Urinary bladder (tissue), 3 donors: ENCODE measurements at regions not wholly inside any gene's neighbourhood (a gene's known extent, or its start where the extent isn't known, plus 50 kb on each side); places are given as distances from the start of the nearest gene placed in this dataset.

Source experiments
- DNase-seq: peaks from one replicate; pipeline ENCODE4 v3.0.0-alpha.2; 2015; ENCODE audit errors: extremely low spot score
- H3K27ac ChIP-seq: one replicate; pipeline ENCODE4 v1.5.1; 2013; ENCODE audit warnings: low read depth, mild to moderate bottlenecking, moderate library complexity
- H3K36me3 ChIP-seq: one replicate; pipeline ENCODE4 v1.6.1; 2013; ENCODE audit warnings: mild to moderate bottlenecking, moderate library complexity; ENCODE audit not compliant: insufficient read depth
- H3K4me1 ChIP-seq: one replicate; pipeline ENCODE4 v1.6.1; 2013; ENCODE audit warnings: mild to moderate bottlenecking, moderate library complexity; ENCODE audit not compliant: insufficient read depth
- H3K4me3 ChIP-seq: one replicate; pipeline ENCODE4 v1.5.1; 2013; ENCODE audit warnings: low read depth, low read length
- WGBS: extraction: QIAGEN DNeasy Blood & Tissue Kit; methylation state at CpG from one replicate; pipeline ENCODE4 v1.1.7; 2013; 5-methylcytosine and 5-hydroxymethylcytosine counted together
- donor health status: healthy with polysubstance abuse.
- donor health status: healthy.

- Histone ChIP-seq H3K27ac (no peak overlapping the region), H3K4me3 (no peak overlapping the region), H3K4me1 (no peaks in the 10 kb centered on the region), H3K36me3 (no peaks in the 10 kb centered on the region)
- 33% methylated on average over 2 of the region's 2 CpGs for WGBS
- DNase-seq = no peak
Measured at GRCh38 chr15:97096303-97096835, 765.9 kb downstream of the NR2F2 start.

GRCh38 chr15:97099040-97099439 lies 768.5 kb downstream of the NR2F2 start:
- WGBS = 96% methylated on average over 1 of the region's 1 CpG
- no peaks in the 10 kb centered on the region for H3K36me3 ChIP-seq
- H3K27ac ChIP-seq = no peak overlapping the region
- DNase-seq = no peak
- no peak overlapping the region for H3K4me3 ChIP-seq
- no peaks in the 10 kb centered on the region for H3K4me1 ChIP-seq

DNA sequence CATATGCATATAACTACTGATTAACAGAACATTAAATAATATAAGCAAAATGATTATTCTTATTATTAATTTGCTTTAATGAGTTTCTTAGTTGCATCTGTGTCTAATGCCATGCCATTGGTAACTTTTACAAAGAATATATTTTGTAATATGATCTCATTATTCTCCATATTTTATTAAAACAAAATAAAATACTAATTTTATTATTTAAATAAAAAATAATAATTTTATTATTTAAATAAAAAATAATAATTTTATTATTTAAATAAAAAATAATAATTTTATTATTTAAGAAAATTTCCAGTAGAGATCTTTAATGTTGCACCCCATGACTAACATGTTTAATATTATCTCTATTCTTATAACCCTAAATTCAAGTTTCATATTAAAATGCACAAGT lies 771.1 kb downstream of the NR2F2 start:
- no peak for DNase-seq
- Histone ChIP-seq H3K4me1 (no peaks in the 10 kb centered on the region), H3K36me3 (no peaks in the 10 kb centered on the region), H3K27ac (no peak overlapping the region), H3K4me3 (no peak overlapping the region)

- no peak for DNase-seq
- Histone ChIP-seq H3K4me3 (no peak overlapping the region), H3K36me3 (no peaks in the 10 kb centered on the region), H3K4me1 (no peaks in the 10 kb centered on the region), H3K27ac (no peak overlapping the region)
- WGBS = 72% methylated on average over 9 of the region's 9 CpGs
Measured at GRCh38 chr15:97114900-97115760, 784.6 kb downstream of the NR2F2 start.

DNA sequence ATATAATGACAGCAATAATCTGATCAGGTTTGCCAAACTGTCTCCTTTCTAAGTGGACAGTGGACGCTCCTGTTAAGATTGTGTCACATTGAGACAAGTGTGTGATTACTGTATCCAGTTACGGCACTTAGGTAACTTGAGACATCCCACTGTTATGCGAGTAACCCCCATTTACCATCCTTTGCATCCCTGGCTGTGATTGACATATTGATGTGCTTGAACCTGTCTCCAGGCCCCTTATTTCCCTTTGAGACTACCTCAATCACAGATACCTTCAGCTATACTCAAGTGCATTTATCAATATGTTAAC lies 785.2 kb downstream of the NR2F2 start:
- no peak overlapping the region for H3K27ac ChIP-seq
- no peaks in the 10 kb centered on the region for H3K4me1 ChIP-seq
- H3K36me3 ChIP-seq = no peaks in the 10 kb centered on the region
- 92% methylated on average over 3 of the region's 3 CpGs for WGBS
- DNase-seq = no peak
- no peak overlapping the region for H3K4me3 ChIP-seq

DNA sequence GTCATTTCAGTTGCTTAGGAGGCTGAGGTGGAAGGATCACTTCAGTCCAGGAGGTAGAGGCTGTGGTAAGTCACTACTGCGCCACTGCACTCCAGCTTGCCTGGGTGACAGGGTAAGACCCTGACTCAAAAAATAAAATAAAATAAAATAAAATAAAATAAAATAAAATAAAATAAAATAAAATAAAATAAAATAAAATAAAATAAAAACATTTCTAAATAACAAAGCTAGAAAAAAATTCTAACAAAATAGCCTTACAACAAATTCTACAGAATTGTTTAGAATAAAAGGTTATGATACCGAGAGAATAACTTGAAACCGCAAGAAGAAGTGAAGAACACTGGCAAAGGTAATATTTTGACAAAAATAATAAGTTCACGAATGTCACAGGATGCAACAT lies 794.3 kb downstream of the NR2F2 start:
- Histone ChIP-seq H3K27ac (no peak overlapping the region), H3K4me1 (no peaks in the 10 kb centered on the region), H3K36me3 (no peaks in the 10 kb centered on the region), H3K4me3 (no peak overlapping the region)
- 96% methylated on average over 4 of the region's 4 CpGs for WGBS
- no peak for DNase-seq

- Histone ChIP-seq H3K36me3 (no peaks in the 10 kb centered on the region), H3K4me3 (no peak overlapping the region)
Measured at GRCh38 chr15:97126553-97127233, 796.2 kb downstream of the NR2F2 start.

GRCh38 chr15:97129674-97130073 lies 799.2 kb downstream of the NR2F2 start:
- H3K4me3 ChIP-seq = no peak overlapping the region
- no peak overlapping the region for H3K27ac ChIP-seq
- no peaks in the 10 kb centered on the region for H3K36me3 ChIP-seq
- DNase-seq = no peak
- WGBS = 81% methylated on average over 4 of the region's 4 CpGs
- H3K4me1 ChIP-seq = no peaks in the 10 kb centered on the region

More at GRCh38 chr15:97126553-97127233, 796.2 kb downstream of the NR2F2 start:
- DNase-seq = no peak
- H3K4me1 ChIP-seq = no peaks in the 10 kb centered on the region
- 66% methylated on average over 4 of the region's 4 CpGs for WGBS
- no peak overlapping the region for H3K27ac ChIP-seq

- H3K36me3 ChIP-seq = peaks cover 1% of the 10 kb centered on the region
Measured at GRCh38 chr15:97140216-97140615, 809.7 kb downstream of the NR2F2 start.

GRCh38 chr15:97141360-97141759 lies 810.9 kb downstream of the NR2F2 start:
- Histone ChIP-seq H3K27ac (no peak overlapping the region), H3K4me3 (no peak overlapping the region), H3K36me3 (peaks cover 1% of the 10 kb centered on the region), H3K4me1 (no peaks in the 10 kb centered on the region)
- no peak for DNase-seq
- 98% methylated on average over 1 of the region's 1 CpG for WGBS

More at GRCh38 chr15:97140216-97140615, 809.7 kb downstream of the NR2F2 start:
- H3K4me1 ChIP-seq = no peaks in the 10 kb centered on the region
- no peak overlapping the region for H3K27ac ChIP-seq
- no peak for DNase-seq
- no peak overlapping the region for H3K4me3 ChIP-seq
- WGBS = 61% methylated on average over 4 of the region's 4 CpGs

DNA sequence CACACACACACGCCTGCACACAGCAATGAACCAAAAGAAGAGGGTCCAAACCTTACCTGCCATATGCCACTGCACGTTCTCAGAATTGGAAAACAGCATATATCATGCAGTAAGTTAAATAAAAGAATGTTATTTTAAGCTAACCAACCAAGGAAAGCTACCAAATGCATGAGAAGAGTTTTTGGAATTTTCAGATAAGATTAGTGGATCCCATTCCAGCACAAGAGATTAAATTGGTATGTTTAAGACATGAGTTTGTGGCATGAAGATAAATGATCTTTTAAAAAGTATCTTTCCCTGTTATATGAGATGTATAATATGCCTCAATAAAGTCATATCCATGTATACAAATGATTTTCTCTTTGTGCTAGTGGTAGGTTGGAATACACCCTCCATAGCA lies 811.4 kb downstream of the NR2F2 start:
- Histone ChIP-seq H3K4me3 (no peak overlapping the region), H3K36me3 (peaks cover 1% of the 10 kb centered on the region), H3K27ac (no peak overlapping the region), H3K4me1 (no peaks in the 10 kb centered on the region)
- 39% methylated on average over 2 of the region's 2 CpGs for WGBS
- no peak for DNase-seq

DNA sequence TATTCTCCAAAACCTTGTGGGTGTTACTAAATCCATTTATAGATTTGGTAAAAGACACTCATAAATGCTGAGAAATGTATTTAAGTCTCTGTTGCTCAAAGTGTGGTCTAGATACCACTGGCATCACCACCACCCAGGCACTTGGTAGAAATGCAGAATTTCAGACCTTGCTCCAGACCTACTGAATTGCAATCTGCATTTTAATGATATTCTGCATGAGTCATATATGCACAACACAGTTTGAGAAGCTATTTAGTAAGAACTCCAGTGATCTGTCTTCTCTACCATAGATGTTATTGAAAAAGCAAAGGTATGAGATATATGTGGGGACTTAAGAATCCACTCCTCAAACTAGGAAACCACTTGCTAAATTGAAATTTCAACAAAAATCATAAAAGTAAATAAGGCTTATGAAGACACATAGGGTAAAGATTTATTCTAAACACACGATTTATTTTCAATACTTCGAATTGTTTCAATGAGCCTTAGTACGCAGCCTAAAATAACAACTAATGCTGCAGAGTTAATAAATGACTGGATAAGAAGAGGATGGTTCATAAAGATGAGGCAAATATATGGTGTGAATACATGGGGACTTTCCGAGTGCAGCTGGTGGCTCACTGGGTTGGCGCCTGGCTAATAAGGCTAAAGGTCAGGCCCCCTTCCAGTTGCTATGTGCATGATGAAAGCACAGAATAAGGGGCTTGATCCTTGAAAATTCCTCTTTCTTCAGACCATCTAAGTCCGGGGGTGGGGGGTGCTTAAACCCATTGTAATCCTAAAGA lies 813.3 kb downstream of the NR2F2 start:
- Histone ChIP-seq H3K4me3 (no peak overlapping the region), H3K4me1 (no peaks in the 10 kb centered on the region), H3K27ac (no peak overlapping the region), H3K36me3 (no peaks in the 10 kb centered on the region)
- WGBS = 89% methylated on average over 6 of the region's 6 CpGs
- no peak for DNase-seq

DNA sequence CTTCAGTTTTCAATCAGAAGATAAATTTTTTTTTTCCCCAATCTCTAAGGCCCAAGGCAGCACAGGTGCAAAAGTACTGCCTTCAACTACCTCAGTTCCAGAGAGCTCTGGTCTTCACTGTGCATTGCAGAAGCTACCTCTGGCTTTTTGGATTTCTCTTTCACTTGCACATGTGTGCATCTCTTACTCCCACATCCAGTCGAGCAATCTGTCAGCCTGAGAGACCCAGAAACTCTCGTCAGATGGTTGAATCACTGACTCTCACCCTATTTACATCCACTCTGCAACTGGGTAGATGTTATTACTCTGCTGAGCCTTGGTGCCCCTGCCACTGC lies 813.8 kb downstream of the NR2F2 start:
- H3K4me1 ChIP-seq = no peaks in the 10 kb centered on the region
- 88% methylated on average over 2 of the region's 2 CpGs for WGBS
- no peak overlapping the region for H3K27ac ChIP-seq
- H3K36me3 ChIP-seq = no peaks in the 10 kb centered on the region
- no peak for DNase-seq
- no peak overlapping the region for H3K4me3 ChIP-seq
